HCT116 (cell line): ENCODE measurements at regions not wholly inside any gene's neighbourhood (a gene's known extent, or its start where the extent isn't known, plus 50 kb on each side); places are given as distances from the start of the nearest gene placed in this dataset.

Experiments
- ATAC-seq: fragments of 200-7000 bp; cut with Tn5 transposase; 2 replicates; pipeline ENCODE4 v1.9.1; 2020; ENCODE audit warnings: mild to moderate bottlenecking, moderate library complexity
- BruUV-seq: library from RNA; stranded (reverse); fragments of 400-500 nt; replicated peaks from 2 replicates; lab custom pipeline; 2021; lab: Mats Ljungman, UMichigan
- CTCF ChIA-PET: fragments of 300-600 bp; sonication (Branson Sonifier 250); formaldehyde crosslinking; loops from one replicate; lab custom pipeline; 2021; ENCODE audit warnings: antibody characterized with exemption; lab: Charles Lee
- POLR2A ChIA-PET: fragments of 300-600, 350-600 bp; sonication (Branson Sonifier 250); formaldehyde crosslinking; loops from one replicate; lab custom pipeline; 2021; ENCODE audit warnings: antibody characterized with exemption; lab: Charles Lee
- RAD21 ChIA-PET, 2 experiments: fragments of 300-600 bp; sonication (Branson Sonifier 250); formaldehyde crosslinking; loops; one replicate each; lab custom pipeline; 2023; ENCODE audit warnings: low total read pairs in 2 of 2; ENCODE audit not compliant: uncharacterized antibody in 2 of 2, unreplicated experiment in 2 of 2, low non-redundant PET in 1 of 2; lab: Charles Lee
- DNase-seq: peaks from one replicate; pipeline ENCODE4 v3.0.0-alpha.2; 2010; ENCODE audit warnings: low read depth, low spot score
- H2AFZ ChIP-seq: fragments of 200-600 bp; shearing (Covaris generic), sonication (generic); 2 replicates; pipeline ENCODE4 v1.6.1; 2017; ENCODE audit warnings: low read depth, mixed run types, mixed read lengths, antibody characterized with exemption, low read length; ENCODE audit not compliant: poor library complexity, severe bottlenecking
- H3K27ac ChIP-seq: 2 replicates; pipeline ENCODE4 v1.5.1; 2012; ENCODE audit warnings: low read depth, low read length
- H3K27me3 ChIP-seq: fragments of 200-600 bp; sonication (generic); 2 replicates; pipeline ENCODE4 v1.6.1; 2016; ENCODE audit warnings: mixed run types, low read length, mixed read lengths; ENCODE audit not compliant: insufficient read depth
- H3K36me3 ChIP-seq, 2 experiments: fragments of 200-500 bp in 1 of 2; fragments of 200-600 bp in 1 of 2; sonication (Bioruptor generic) in 1 of 2; sonication (generic) in 1 of 2; 2 replicates each; pipeline versions ENCODE4 v1.5.1 to v1.6.1; 2014 to 2016; ENCODE audit warnings: low read length in 2 of 2, inconsistent platforms in 1 of 2, mixed read lengths in 1 of 2, mixed run types in 1 of 2; ENCODE audit not compliant: insufficient read depth in 2 of 2, control insufficient read depth in 1 of 2
- H3K4me1 ChIP-seq, 2 experiments: fragments of 200-600 bp in 1 of 2; sonication (generic) in 1 of 2; 2 replicates each; pipeline versions ENCODE4 v1.5.1 to v1.6.1; 2012 to 2017; ENCODE audit warnings: low read length in 2 of 2, inconsistent platforms in 1 of 2, mild to moderate bottlenecking in 1 of 2, mixed read lengths in 1 of 2, mixed run types in 1 of 2, moderate library complexity in 1 of 2; ENCODE audit not compliant: insufficient read depth in 2 of 2, control insufficient read depth in 1 of 2
- H3K4me2 ChIP-seq: fragments of 200-600 bp; sonication (generic); 2 replicates; pipeline ENCODE4 v1.6.1; 2017; ENCODE audit warnings: mixed run types, low read length, mixed read lengths
- H3K4me3 ChIP-seq, 2 experiments: fragments of 200-600 bp in 1 of 2; sonication (generic) in 1 of 2; replicated peaks in 1 of 2; 2 replicates each; pipeline ENCODE4 v1.5.1; 2011 to 2016; ENCODE audit warnings: low read length in 2 of 2, control low read depth in 1 of 2, low read depth in 1 of 2, mild to moderate bottlenecking in 1 of 2, mixed read lengths in 1 of 2, mixed run types in 1 of 2
- H3K79me2 ChIP-seq: fragments of 200-600 bp; sonication (generic); 2 replicates; pipeline ENCODE4 v1.6.1; 2017; ENCODE audit warnings: mild to moderate bottlenecking, mixed run types, low read length, moderate library complexity, mixed read lengths; ENCODE audit not compliant: insufficient read depth
- H3K9ac ChIP-seq: fragments of 200-600 bp; sonication (generic); 2 replicates; pipeline ENCODE4 v1.6.1; 2016; ENCODE audit warnings: low read length, mixed read lengths
- H3K9me2 ChIP-seq: fragments of 200-600 bp; sonication (generic), shearing (Covaris generic); 2 replicates; pipeline ENCODE4 v1.6.1; 2017; ENCODE audit warnings: mixed run types, mild to moderate bottlenecking, moderate library complexity; ENCODE audit not compliant: insufficient read depth
- H3K9me3 ChIP-seq, 2 experiments: fragments of 200-500 bp in 1 of 2; fragments of 200-600 bp in 1 of 2; sonication (Bioruptor generic) in 1 of 2; sonication (generic) in 1 of 2; 2 replicates each; pipeline ENCODE4 v1.6.1; 2014 to 2017; ENCODE audit warnings: low read length in 2 of 2, mixed read lengths in 2 of 2, inconsistent platforms in 1 of 2, low read depth in 1 of 2, mild to moderate bottlenecking in 1 of 2, mixed run types in 1 of 2, moderate library complexity in 1 of 2; ENCODE audit not compliant: control insufficient read depth in 1 of 2, insufficient read depth in 1 of 2
- H4K20me1 ChIP-seq: fragments of 200-600 bp; sonication (generic), shearing (Covaris generic); 2 replicates; pipeline ENCODE4 v1.6.1; 2017; ENCODE audit warnings: mixed run types, mild to moderate bottlenecking, moderate library complexity; ENCODE audit not compliant: insufficient read depth
- CBX3 ChIP-seq: IDR thresholded peaks from 2 replicates; pipeline ENCODE4 v1.6.1; 2012; ENCODE audit warnings: low read depth
- CEBPB ChIP-seq: IDR thresholded peaks from 2 replicates; pipeline ENCODE4 v1.6.1; 2012; ENCODE audit warnings: low read depth
- EGR1 ChIP-seq: IDR thresholded peaks from 2 replicates; pipeline ENCODE4 v1.6.1; 2012; ENCODE audit warnings: low read depth
- ELF1 ChIP-seq: IDR thresholded peaks from 2 replicates; pipeline ENCODE4 v1.6.1; 2012; ENCODE audit warnings: low read depth, borderline replicate concordance
- EZH2 ChIP-seq: fragments of 200-600 bp; sonication (generic); IDR thresholded peaks from 2 replicates; pipeline ENCODE4 v1.6.1; 2017; ENCODE audit warnings: antibody characterized with exemption, mixed run types
- EZH2phosphoT487 ChIP-seq: fragments of 200-600 bp; IDR thresholded peaks from 2 replicates; pipeline ENCODE4 v1.6.1; 2018; ENCODE audit warnings: antibody characterized with exemption, borderline replicate concordance
- FOSL1 ChIP-seq: IDR thresholded peaks from 2 replicates; pipeline ENCODE4 v1.6.1; 2012; ENCODE audit warnings: low read depth
- JUND ChIP-seq: IDR thresholded peaks from 2 replicates; pipeline ENCODE4 v1.6.1; 2012
- POLR2AphosphoS5 ChIP-seq: IDR thresholded peaks from 2 replicates; pipeline ENCODE4 v1.6.1; 2011; ENCODE audit warnings: mild to moderate bottlenecking, low read depth, low read length, moderate library complexity
- RAD21 ChIP-seq: IDR thresholded peaks from 2 replicates; pipeline ENCODE4 v1.6.1; 2012; ENCODE audit warnings: low read depth, mild to moderate bottlenecking
- SIN3A ChIP-seq: IDR thresholded peaks from 2 replicates; pipeline ENCODE4 v1.6.1; 2012; ENCODE audit warnings: low read depth
- SP1 ChIP-seq: IDR thresholded peaks from 2 replicates; pipeline ENCODE4 v1.6.1; 2012; ENCODE audit warnings: low read depth
- TCF7L2 ChIP-seq: IDR thresholded peaks from 2 replicates; pipeline ENCODE4 v1.7.0; 2011; ENCODE audit warnings: borderline replicate concordance, inconsistent platforms; ENCODE audit not compliant: insufficient read depth, insufficient read length; ENCODE audit errors: extremely low read depth
- intact Hi-C: fragments of 100-400 bp; cut with micrococcal nuclease; formaldehyde crosslinking; loops from 2 replicates; pipeline ENCODE4 v1.10.0; 2022
- TF ChIP-seq, protein P1 (sequence below): IDR thresholded peaks from 2 replicates; pipeline ENCODE4 v1.6.1; 2012; ENCODE audit warnings: low read depth
- TF ChIP-seq, protein P2 (sequence below): IDR thresholded peaks from 2 replicates; pipeline ENCODE4 v1.6.1; 2012
- TF ChIP-seq, protein P3 (sequence below): IDR thresholded peaks from 2 replicates; pipeline ENCODE4 v1.6.1; 2011; ENCODE audit warnings: mild to moderate bottlenecking, low read length, moderate library complexity; ENCODE audit not compliant: insufficient replicate concordance; ENCODE audit errors: extremely low read depth

DNA sequence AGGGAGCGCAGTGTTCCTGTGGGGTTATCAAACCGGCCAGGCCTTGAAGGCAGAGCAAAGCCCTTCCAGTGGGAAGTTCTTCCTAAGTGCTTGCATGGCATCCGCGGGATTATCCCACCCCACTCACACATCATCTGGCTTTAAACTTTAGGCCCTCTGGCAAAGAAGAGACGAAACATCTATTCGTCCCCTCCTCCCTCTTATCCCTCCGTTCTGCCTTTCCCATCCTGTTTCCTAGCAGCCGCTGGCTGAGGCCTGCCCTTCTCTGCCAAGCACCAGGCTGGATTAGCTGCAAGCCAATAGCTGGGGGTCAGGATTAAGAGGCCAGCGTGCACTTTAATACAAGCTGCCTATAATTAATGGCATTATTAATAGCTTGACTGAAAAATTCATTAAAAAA is 621.0 kb downstream of the PKHD1 start (continued):
- TF ChIP-seq, protein P1, sequence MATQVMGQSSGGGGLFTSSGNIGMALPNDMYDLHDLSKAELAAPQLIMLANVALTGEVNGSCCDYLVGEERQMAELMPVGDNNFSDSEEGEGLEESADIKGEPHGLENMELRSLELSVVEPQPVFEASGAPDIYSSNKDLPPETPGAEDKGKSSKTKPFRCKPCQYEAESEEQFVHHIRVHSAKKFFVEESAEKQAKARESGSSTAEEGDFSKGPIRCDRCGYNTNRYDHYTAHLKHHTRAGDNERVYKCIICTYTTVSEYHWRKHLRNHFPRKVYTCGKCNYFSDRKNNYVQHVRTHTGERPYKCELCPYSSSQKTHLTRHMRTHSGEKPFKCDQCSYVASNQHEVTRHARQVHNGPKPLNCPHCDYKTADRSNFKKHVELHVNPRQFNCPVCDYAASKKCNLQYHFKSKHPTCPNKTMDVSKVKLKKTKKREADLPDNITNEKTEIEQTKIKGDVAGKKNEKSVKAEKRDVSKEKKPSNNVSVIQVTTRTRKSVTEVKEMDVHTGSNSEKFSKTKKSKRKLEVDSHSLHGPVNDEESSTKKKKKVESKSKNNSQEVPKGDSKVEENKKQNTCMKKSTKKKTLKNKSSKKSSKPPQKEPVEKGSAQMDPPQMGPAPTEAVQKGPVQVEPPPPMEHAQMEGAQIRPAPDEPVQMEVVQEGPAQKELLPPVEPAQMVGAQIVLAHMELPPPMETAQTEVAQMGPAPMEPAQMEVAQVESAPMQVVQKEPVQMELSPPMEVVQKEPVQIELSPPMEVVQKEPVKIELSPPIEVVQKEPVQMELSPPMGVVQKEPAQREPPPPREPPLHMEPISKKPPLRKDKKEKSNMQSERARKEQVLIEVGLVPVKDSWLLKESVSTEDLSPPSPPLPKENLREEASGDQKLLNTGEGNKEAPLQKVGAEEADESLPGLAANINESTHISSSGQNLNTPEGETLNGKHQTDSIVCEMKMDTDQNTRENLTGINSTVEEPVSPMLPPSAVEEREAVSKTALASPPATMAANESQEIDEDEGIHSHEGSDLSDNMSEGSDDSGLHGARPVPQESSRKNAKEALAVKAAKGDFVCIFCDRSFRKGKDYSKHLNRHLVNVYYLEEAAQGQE = no peak
- TF ChIP-seq TCF7L2 (no peak), RAD21 (no peak), EZH2 (no peak), FOSL1 (no peak)

DNA sequence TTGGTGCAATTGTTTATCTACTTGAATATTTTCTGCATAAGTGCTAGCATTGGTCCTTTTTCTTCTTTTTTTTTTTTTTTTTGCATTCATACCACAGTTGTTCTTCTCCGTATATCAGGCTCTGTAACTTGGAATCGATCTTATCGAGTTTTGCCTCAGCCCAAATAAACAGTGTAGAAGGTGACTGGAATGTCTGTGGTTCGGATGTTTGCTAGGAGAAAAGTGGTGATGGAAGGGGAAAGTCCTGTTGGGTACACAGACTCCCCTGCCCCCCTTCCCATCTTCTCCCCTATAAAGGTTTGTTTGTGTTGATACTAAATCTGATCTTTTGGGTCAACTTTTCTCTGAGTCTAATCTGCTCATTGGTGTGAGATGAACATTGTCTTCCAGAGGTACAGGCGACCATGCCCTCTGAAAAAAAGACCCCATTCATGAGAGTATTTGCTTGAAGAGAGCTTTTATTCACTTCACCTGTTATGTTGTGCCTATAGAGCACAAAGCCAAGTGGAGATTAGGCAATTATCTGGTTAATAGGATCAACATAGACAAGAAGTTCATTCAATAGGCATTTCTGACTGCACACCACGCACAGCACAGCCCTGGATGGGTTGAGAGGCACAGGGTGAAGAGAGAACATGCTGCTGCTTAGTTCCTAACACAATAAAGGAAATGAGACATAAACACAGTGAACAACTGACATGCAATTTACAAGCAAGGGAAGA is 620.0 kb downstream of the PKHD1 start:
- ChIA-PET CTCF (no interaction called here), RAD21 (no interaction called here), POLR2A (no interaction called here)
- intact Hi-C loops = no loop called here
- no peaks in the 10 kb centered on the region for H3K4me1 ChIP-seq
- no peaks in the 10 kb centered on the region for H4K20me1 ChIP-seq
- no peak overlapping the region for H3K9ac ChIP-seq
- no peaks in the 10 kb centered on the region for H3K36me3 ChIP-seq
- no peaks in the 10 kb centered on the region for H3K27me3 ChIP-seq
- no TSS peak for BruUV-seq
- ATAC-seq = no peak
- DNase-seq = no peak
- no peak overlapping the region for H3K27ac ChIP-seq
- H3K4me2 ChIP-seq = no peak overlapping the region
- H3K79me2 ChIP-seq = no peaks in the 10 kb centered on the region
- no peak overlapping the region for H3K4me3 ChIP-seq
- no peaks in the 10 kb centered on the region for H3K9me2 ChIP-seq
- peaks cover 5 to 6% of the 10 kb centered on the region in 2 experiments; a peak in 2 of 4 replicates for H3K9me3 ChIP-seq
- H2AFZ ChIP-seq = no peak overlapping the region
- no peak for TF ChIP-seq RAD21
- TF ChIP-seq, protein P1 = no peak
- TF ChIP-seq SIN3A = no peak
- TF ChIP-seq, protein P2, sequence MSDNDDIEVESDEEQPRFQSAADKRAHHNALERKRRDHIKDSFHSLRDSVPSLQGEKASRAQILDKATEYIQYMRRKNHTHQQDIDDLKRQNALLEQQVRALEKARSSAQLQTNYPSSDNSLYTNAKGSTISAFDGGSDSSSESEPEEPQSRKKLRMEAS = no peak
- no peak for TF ChIP-seq ELF1
- no peak for TF ChIP-seq EGR1
- TF ChIP-seq, protein P3, sequence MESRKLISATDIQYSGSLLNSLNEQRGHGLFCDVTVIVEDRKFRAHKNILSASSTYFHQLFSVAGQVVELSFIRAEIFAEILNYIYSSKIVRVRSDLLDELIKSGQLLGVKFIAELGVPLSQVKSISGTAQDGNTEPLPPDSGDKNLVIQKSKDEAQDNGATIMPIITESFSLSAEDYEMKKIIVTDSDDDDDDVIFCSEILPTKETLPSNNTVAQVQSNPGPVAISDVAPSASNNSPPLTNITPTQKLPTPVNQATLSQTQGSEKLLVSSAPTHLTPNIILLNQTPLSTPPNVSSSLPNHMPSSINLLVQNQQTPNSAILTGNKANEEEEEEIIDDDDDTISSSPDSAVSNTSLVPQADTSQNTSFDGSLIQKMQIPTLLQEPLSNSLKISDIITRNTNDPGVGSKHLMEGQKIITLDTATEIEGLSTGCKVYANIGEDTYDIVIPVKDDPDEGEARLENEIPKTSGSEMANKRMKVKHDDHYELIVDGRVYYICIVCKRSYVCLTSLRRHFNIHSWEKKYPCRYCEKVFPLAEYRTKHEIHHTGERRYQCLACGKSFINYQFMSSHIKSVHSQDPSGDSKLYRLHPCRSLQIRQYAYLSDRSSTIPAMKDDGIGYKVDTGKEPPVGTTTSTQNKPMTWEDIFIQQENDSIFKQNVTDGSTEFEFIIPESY = no peak
- TF ChIP-seq CBX3 = no peak
- TF ChIP-seq CEBPB = no peak
- no peak for TF ChIP-seq SP1
- no peak for TF ChIP-seq POLR2AphosphoS5
- no peak for TF ChIP-seq FOSL1
- no peak for TF ChIP-seq JUND
- TF ChIP-seq EZH2phosphoT487 = no peak
